GM23338 (cell line): ENCODE measurements at regions not wholly inside any gene's neighbourhood (a gene's known extent, or its start where the extent isn't known, plus 50 kb on each side); places are given as distances from the start of the nearest gene placed in this dataset.

ENCODE experiments used
- ATAC-seq: fragments of 200-7000 bp; cut with Tn5 transposase; 3 replicates; pipeline ENCODE4 v1.9.1; 2020
- DNase-seq: peaks from one replicate; pipeline ENCODE4 v3.0.0-alpha.2; 2015; ENCODE audit warnings: low spot score
- H2AFZ ChIP-seq: fragments of 200-600 bp; sonication (generic); 2 replicates; pipeline ENCODE4 v1.8.0; 2016; ENCODE audit warnings: antibody characterized with exemption, mild to moderate bottlenecking, moderate library complexity
- H3F3A ChIP-seq: fragments of 200-600 bp; sonication (generic); replicated peaks from 2 replicates; pipeline ENCODE4 v1.8.0; 2017; ENCODE audit warnings: antibody characterized with exemption, mixed run types, low read depth
- H3K27ac ChIP-seq: fragments of 200-600 bp; sonication (generic); 2 replicates; pipeline ENCODE4 v1.6.1; 2016; ENCODE audit warnings: low read depth
- H3K27me3 ChIP-seq: fragments of 200-600 bp; sonication (generic); 2 replicates; pipeline ENCODE4 v1.8.0; 2016; ENCODE audit warnings: mild to moderate bottlenecking, mixed run types, moderate library complexity; ENCODE audit not compliant: insufficient read depth
- H3K36me3 ChIP-seq: fragments of 200-600 bp; sonication (generic); 2 replicates; pipeline ENCODE4 v1.8.0; 2016; ENCODE audit warnings: mild to moderate bottlenecking; ENCODE audit not compliant: insufficient read depth
- H3K4me1 ChIP-seq: fragments of 200-600 bp; sonication (generic); 2 replicates; pipeline ENCODE4 v1.8.0; 2016; ENCODE audit warnings: mild to moderate bottlenecking, moderate library complexity; ENCODE audit not compliant: insufficient read depth
- H3K4me2 ChIP-seq: fragments of 200-600 bp; sonication (generic); 2 replicates; pipeline ENCODE4 v1.7.1; 2017; ENCODE audit warnings: mixed run types
- H3K4me3 ChIP-seq: fragments of 200-600 bp; sonication (generic); 2 replicates; pipeline ENCODE4 v1.6.1; 2016; ENCODE audit warnings: mixed run types
- H3K79me2 ChIP-seq: fragments of 200-600 bp; sonication (generic); replicated peaks from 2 replicates; pipeline ENCODE4 v1.8.0; 2017; ENCODE audit warnings: mild to moderate bottlenecking; ENCODE audit not compliant: insufficient read depth
- H3K9me2 ChIP-seq: fragments of 200-600 bp; sonication (generic); 2 replicates; pipeline ENCODE4 v1.8.0; 2017; ENCODE audit not compliant: insufficient read depth
- H4K20me1 ChIP-seq: fragments of 200-600 bp; sonication (generic); replicated peaks from 2 replicates; pipeline ENCODE4 v1.8.0; 2017; ENCODE audit warnings: mild to moderate bottlenecking; ENCODE audit not compliant: insufficient read depth
- H3K27ac Mint-ChIP-seq: 2 replicates; pipeline ENCODE4 v1.8.0; 2020; ENCODE audit warnings: inconsistent platforms, mild to moderate bottlenecking, moderate library complexity, mixed read lengths
- H3K27me3 Mint-ChIP-seq: 3 replicates; pipeline ENCODE4 v1.8.0; 2022; ENCODE audit warnings: low read depth, mild to moderate bottlenecking, moderate library complexity, mixed read lengths, inconsistent platforms; ENCODE audit not compliant: insufficient read depth, poor library complexity
- H3K36me3 Mint-ChIP-seq: 3 replicates; pipeline ENCODE4 v1.8.0; 2021; ENCODE audit warnings: low read depth, mild to moderate bottlenecking, inconsistent platforms, moderate library complexity, mixed read lengths
- H3K4me1 Mint-ChIP-seq: 3 replicates; pipeline ENCODE4 v1.8.0; 2020; ENCODE audit warnings: mild to moderate bottlenecking, inconsistent platforms, mixed read lengths
- H3K4me3 Mint-ChIP-seq: 3 replicates; pipeline ENCODE4 v1.8.0; 2021; ENCODE audit warnings: moderate library complexity, mild to moderate bottlenecking, inconsistent platforms, mixed read lengths
- H3K9me3 Mint-ChIP-seq: 3 replicates; pipeline ENCODE4 v1.8.0; 2020; ENCODE audit warnings: moderate library complexity, mild to moderate bottlenecking, inconsistent platforms, mixed read lengths
- CREB1 ChIP-seq: fragments of 250-450 bp; sonication (Bioruptor Pico); IDR thresholded peaks from 2 replicates; pipeline ENCODE4 v1.5.0; 2020; ENCODE audit warnings: low read depth, mild to moderate bottlenecking, moderate library complexity
- CTCF ChIP-seq, 2 experiments: fragments of 200-600 bp in 1 of 2; sonication (generic) in 1 of 2; conservative IDR thresholded peaks; 2 replicates each; pipeline versions ENCODE4 v1.5.1 to v1.6.1; 2016 to 2017; ENCODE audit warnings: antibody characterized with exemption in 2 of 2, low read depth in 2 of 2, mild to moderate bottlenecking in 2 of 2, moderate library complexity in 1 of 2
- EZH2phosphoT487 ChIP-seq: fragments of 200-600 bp; sonication (generic); IDR thresholded peaks from one replicate; pipeline ENCODE4 v1.8.1; 2018; ENCODE audit warnings: antibody characterized with exemption; ENCODE audit not compliant: unreplicated experiment
- JUNB ChIP-seq: IDR thresholded peaks from one replicate; pipeline ENCODE4 v1.6.1; 2016; ENCODE audit warnings: antibody characterized with exemption; ENCODE audit not compliant: unreplicated experiment
- NANOG ChIP-seq: IDR thresholded peaks from 2 replicates; pipeline ENCODE4 v1.6.1; 2016; ENCODE audit warnings: antibody characterized with exemption, borderline replicate concordance
- POLR2AphosphoS5 ChIP-seq: IDR thresholded peaks from 2 replicates; pipeline ENCODE4 v1.6.1; 2016; ENCODE audit warnings: antibody characterized with exemption, low read depth
- REST ChIP-seq: IDR thresholded peaks from one replicate; pipeline ENCODE4 v1.6.1; 2018; ENCODE audit warnings: antibody characterized with exemption; ENCODE audit not compliant: unreplicated experiment
- STAT1 ChIP-seq: IDR thresholded peaks from one replicate; pipeline ENCODE4 v1.6.1; 2016; ENCODE audit warnings: antibody characterized with exemption; ENCODE audit not compliant: unreplicated experiment
- ZNF114 ChIP-seq: fragments of 250-450 bp; sonication (Bioruptor Pico); IDR thresholded peaks from 2 replicates; pipeline ENCODE4 v1.5.0; 2020; ENCODE audit warnings: mild to moderate bottlenecking, moderate library complexity
- ZNF331 ChIP-seq: fragments of 250-450 bp; sonication (Bioruptor Pico); IDR thresholded peaks from 2 replicates; pipeline ENCODE4 v1.5.0; 2020; ENCODE audit warnings: low read depth, mild to moderate bottlenecking, moderate library complexity
- ZNF462 ChIP-seq: fragments of 250-450 bp; sonication (Bioruptor Pico); IDR thresholded peaks from 2 replicates; pipeline ENCODE4 v1.5.0; 2020; ENCODE audit warnings: mild to moderate bottlenecking, moderate library complexity
- TF ChIP-seq, protein P1 (sequence below): IDR thresholded peaks from 2 replicates; pipeline ENCODE4 v1.6.1; 2016; ENCODE audit warnings: antibody characterized with exemption

GRCh38 chr1:2882966-2883696 lies 81.6 kb upstream of the TTC34 start:
- no peak overlapping the region for H3K27ac Mint-ChIP-seq
- peak; percentile 61 for ATAC-seq

More at GRCh38 chr1:2882966-2883696, 81.6 kb upstream of the TTC34 start:
- Mint-ChIP-seq H3K9me3 (peaks cover 58% of the 10 kb centered on the region), H3K27me3 (peaks cover 12% of the 10 kb centered on the region), H3K36me3 (peaks cover 7% of the 10 kb centered on the region; the same call in 2 of the 3 replicates), H3K4me1 (no peaks in the 10 kb centered on the region), H3K4me3 (no peak overlapping the region)
- peak; percentile 18 for DNase-seq
- Histone ChIP-seq H3K27ac (no peak overlapping the region), H3K79me2 (no peaks in the 10 kb centered on the region), H3K4me2 (no peak overlapping the region), H3K27me3 (no peaks in the 10 kb centered on the region), H3F3A (no peaks in the 10 kb centered on the region), H3K4me1 (no peaks in the 10 kb centered on the region), H3K9me2 (no peaks in the 10 kb centered on the region), H4K20me1 (no peaks in the 10 kb centered on the region), H3K4me3 (no peak overlapping the region), H3K36me3 (no peaks in the 10 kb centered on the region), H2AFZ (no peak overlapping the region; the same call in 1 of the 2 replicates)
- TF ChIP-seq REST (no peak), NANOG (no peak), STAT1 (no peak), ZNF462 (CRISPR knock-in tag) (no peak), CTCF (conservative IDR thresholded peaks at IDR 0.05; ENCODE audit: low read depth in 2 of 2) (no peak), EZH2phosphoT487 (no peak), CREB1 (CRISPR knock-in tag) (no peak), ZNF114 (CRISPR knock-in tag) (no peak), POLR2AphosphoS5 (no peak), ZNF331 (CRISPR knock-in tag) (no peak), JUNB (no peak)
- TF ChIP-seq, protein P1, sequence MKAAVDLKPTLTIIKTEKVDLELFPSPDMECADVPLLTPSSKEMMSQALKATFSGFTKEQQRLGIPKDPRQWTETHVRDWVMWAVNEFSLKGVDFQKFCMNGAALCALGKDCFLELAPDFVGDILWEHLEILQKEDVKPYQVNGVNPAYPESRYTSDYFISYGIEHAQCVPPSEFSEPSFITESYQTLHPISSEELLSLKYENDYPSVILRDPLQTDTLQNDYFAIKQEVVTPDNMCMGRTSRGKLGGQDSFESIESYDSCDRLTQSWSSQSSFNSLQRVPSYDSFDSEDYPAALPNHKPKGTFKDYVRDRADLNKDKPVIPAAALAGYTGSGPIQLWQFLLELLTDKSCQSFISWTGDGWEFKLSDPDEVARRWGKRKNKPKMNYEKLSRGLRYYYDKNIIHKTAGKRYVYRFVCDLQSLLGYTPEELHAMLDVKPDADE: no peak
